8988T (cell line): ENCODE measurements at regions not wholly inside any gene's neighbourhood (a gene's known extent, or its start where the extent isn't known, plus 50 kb on each side); places are given as distances from the start of the nearest gene placed in this dataset.
"Not testable (repeated sequence)": the region's sequence is repeated elsewhere in the genome, so short reads cannot be mapped to it uniquely, and the experiment has no call there.

Experiments used
- DNase-seq: peaks from one replicate; pipeline ENCODE4 v3.0.0; 2011

GRCh38 chr16:87008664-87009063 lies 308.5 kb downstream of the C16orf95 start:
- no peak for DNase-seq

GRCh38 chr16:87012954-87013938 lies 303.9 kb downstream of the C16orf95 start:
- no peak for DNase-seq

GRCh38 chr16:87014112-87014511 lies 303.1 kb downstream of the C16orf95 start:
- no peak for DNase-seq

- DNase-seq, result no peak
Measured at GRCh38 chr16:87015021-87015420, 302.2 kb downstream of the C16orf95 start.

- no peak for DNase-seq
Measured at GRCh38 chr16:87016046-87017035, 300.9 kb downstream of the C16orf95 start.

GRCh38 chr16:87017371-87018012 lies 299.7 kb downstream of the C16orf95 start:
- peak; percentile 73 for DNase-seq

GRCh38 chr16:87025676-87026075 lies 291.5 kb downstream of the C16orf95 start:
- no peak for DNase-seq

- DNase-seq, result no peak
Measured at GRCh38 chr16:87027056-87027616, 290.1 kb downstream of the C16orf95 start.

- DNase-seq, result no peak
Measured at GRCh38 chr16:87028481-87029320, 288.5 kb downstream of the C16orf95 start.

- no peak for DNase-seq
Measured at GRCh38 chr16:87032554-87032953, 284.6 kb downstream of the C16orf95 start.

GRCh38 chr16:87033021-87033471 lies 284.1 kb downstream of the C16orf95 start:
- DNase-seq, result no peak

GRCh38 chr16:87033541-87034300 lies 283.5 kb downstream of the C16orf95 start:
- DNase-seq, result no peak

GRCh38 chr16:87034317-87034716 lies 282.9 kb downstream of the C16orf95 start:
- DNase-seq, result no peak

GRCh38 chr16:87035053-87035452 lies 282.1 kb downstream of the C16orf95 start:
- DNase-seq, result no peak

- no peak for DNase-seq
Measured at GRCh38 chr16:87037012-87037411, 280.2 kb downstream of the C16orf95 start.

GRCh38 chr16:87038528-87038927 lies 278.7 kb downstream of the C16orf95 start:
- not testable (repeated sequence) for DNase-seq

- DNase-seq, result no peak
Measured at GRCh38 chr16:87040169-87041117, 276.7 kb downstream of the C16orf95 start.

- DNase-seq, result no peak
Measured at GRCh38 chr16:87041286-87041685, 275.9 kb downstream of the C16orf95 start.

GRCh38 chr16:87042551-87043230 lies 274.5 kb downstream of the C16orf95 start:
- no peak for DNase-seq
